ENCODE measurements at regions not wholly inside any gene's neighbourhood (a gene's known extent, or its start where the extent isn't known, plus 50 kb on each side); places are given as distances from the start of the nearest gene placed in this dataset.

- DNase-seq (ENCODE audit: low read depth in 1 of 2, low spot score in 1 of 2), result no peak
- peak; percentile 46 for FAIRE-seq
- ChIA-PET POLR2A (no interaction called here), CTCF (no interaction called here)
- no peak for TF ChIP-seq EP300 (IDR thresholded peaks at IDR 0.05)
- TF ChIP-seq PHF8 (IDR thresholded peaks at IDR 0.05; ENCODE audit: borderline replicate concordance, low read depth), result no peak
- TF ChIP-seq CTCF (IDR thresholded peaks at IDR 0.05), result no peak
- no peak overlapping the region for H3K4me3 ChIP-seq
- no peak for ATAC-seq
- H3K9me3 ChIP-seq, result no peaks in the 10 kb centered on the region
- no peak overlapping the region for H3K27ac ChIP-seq
- 0% methylated on average over 2 of the region's 2 CpGs for WGBS (ENCODE audit: missing lambda C conversion rate)
- no peaks in the 10 kb centered on the region for H3K4me1 ChIP-seq
- no peak overlapping the region for H3K4me2 ChIP-seq
Observed at GRCh38 chrX:25596921-25597320, 541.2 kb upstream of the MAGEB18 start.

- 42% methylated on average over 2 of the region's 2 CpGs for WGBS (ENCODE audit: missing lambda C conversion rate)
- DNase-seq (ENCODE audit: low read depth in 1 of 2, low spot score in 1 of 2) (no peak), ATAC-seq (no peak), FAIRE-seq (no peak)
- TF ChIP-seq HOXB13 (CRISPR knock-in tag; IDR thresholded peaks at IDR 0.05; ENCODE audit: low read depth), result no peak
- TF ChIP-seq ZNF302 (CRISPR knock-in tag; IDR thresholded peaks at IDR 0.05), result no peak
- no peak for TF ChIP-seq CTCF (IDR thresholded peaks at IDR 0.05)
- no peak for TF ChIP-seq SREBF2 (IDR thresholded peaks at IDR 0.05)
- TF ChIP-seq TP53 (CRISPR knock-in tag; IDR thresholded peaks at IDR 0.05), result no peak
- TF ChIP-seq CBX2 (IDR thresholded peaks at IDR 0.05; ENCODE audit: borderline replicate concordance, low read depth), result no peak
- TF ChIP-seq POLR2A (IDR thresholded peaks at IDR 0.05; ENCODE audit: low read length), result no peak
- no peak for TF ChIP-seq RARB (CRISPR knock-in tag; IDR thresholded peaks at IDR 0.05)
- TF ChIP-seq CEBPB (IDR thresholded peaks at IDR 0.05), result no peak
- no peak for TF ChIP-seq CHD2 (IDR thresholded peaks at IDR 0.05; ENCODE audit: low read length, partially characterized antibody)
- TF ChIP-seq, protein P1, sequence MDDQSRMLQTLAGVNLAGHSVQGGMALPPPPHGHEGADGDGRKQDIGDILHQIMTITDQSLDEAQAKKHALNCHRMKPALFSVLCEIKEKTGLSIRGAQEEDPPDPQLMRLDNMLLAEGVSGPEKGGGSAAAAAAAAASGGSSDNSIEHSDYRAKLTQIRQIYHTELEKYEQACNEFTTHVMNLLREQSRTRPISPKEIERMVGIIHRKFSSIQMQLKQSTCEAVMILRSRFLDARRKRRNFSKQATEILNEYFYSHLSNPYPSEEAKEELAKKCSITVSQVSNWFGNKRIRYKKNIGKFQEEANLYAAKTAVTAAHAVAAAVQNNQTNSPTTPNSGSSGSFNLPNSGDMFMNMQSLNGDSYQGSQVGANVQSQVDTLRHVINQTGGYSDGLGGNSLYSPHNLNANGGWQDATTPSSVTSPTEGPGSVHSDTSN (IDR thresholded peaks at IDR 0.05), result no peak
- TF ChIP-seq JUN (IDR thresholded peaks at IDR 0.05), result no peak
- no peak for TF ChIP-seq CBX8 (IDR thresholded peaks at IDR 0.05)
- no peak for TF ChIP-seq ELK1 (IDR thresholded peaks at IDR 0.05; ENCODE audit: low read depth, low read length)
- TF ChIP-seq, protein P2, sequence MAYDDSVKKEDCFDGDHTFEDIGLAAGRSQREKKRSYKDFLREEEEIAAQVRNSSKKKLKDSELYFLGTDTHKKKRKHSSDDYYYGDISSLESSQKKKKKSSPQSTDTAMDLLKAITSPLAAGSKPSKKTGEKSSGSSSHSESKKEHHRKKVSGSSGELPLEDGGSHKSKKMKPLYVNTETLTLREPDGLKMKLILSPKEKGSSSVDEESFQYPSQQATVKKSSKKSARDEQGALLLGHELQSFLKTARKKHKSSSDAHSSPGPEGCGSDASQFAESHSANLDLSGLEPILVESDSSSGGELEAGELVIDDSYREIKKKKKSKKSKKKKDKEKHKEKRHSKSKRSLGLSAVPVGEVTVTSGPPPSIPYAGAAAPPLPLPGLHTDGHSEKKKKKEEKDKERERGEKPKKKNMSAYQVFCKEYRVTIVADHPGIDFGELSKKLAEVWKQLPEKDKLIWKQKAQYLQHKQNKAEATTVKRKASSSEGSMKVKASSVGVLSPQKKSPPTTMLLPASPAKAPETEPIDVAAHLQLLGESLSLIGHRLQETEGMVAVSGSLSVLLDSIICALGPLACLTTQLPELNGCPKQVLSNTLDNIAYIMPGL (CRISPR knock-in tag; IDR thresholded peaks at IDR 0.05; ENCODE audit: borderline replicate concordance), result no peak
- TF ChIP-seq HOXA7 (CRISPR knock-in tag; IDR thresholded peaks at IDR 0.05), result no peak
- no peak for TF ChIP-seq EHMT2 (IDR thresholded peaks at IDR 0.05; ENCODE audit: low read depth)
- no peak for TF ChIP-seq ZSCAN20 (CRISPR knock-in tag; IDR thresholded peaks at IDR 0.05)
- TF ChIP-seq HEYL (CRISPR knock-in tag; IDR thresholded peaks at IDR 0.05), result no peak
- CTCF ChIA-PET, result no interaction called here
- Histone ChIP-seq H3K4me3 (no peak overlapping the region), H3K27ac (no peak overlapping the region), H3K4me1 (no peaks in the 10 kb centered on the region), H3K9me3 (no peaks in the 10 kb centered on the region), H3K4me2 (no peak overlapping the region)
- POLR2A ChIA-PET, result no interaction called here
Observed at GRCh38 chrX:25597551-25597950, 540.6 kb upstream of the MAGEB18 start.
